ENCODE measurements at regions not wholly inside any gene's neighbourhood (a gene's known extent, or its start where the extent isn't known, plus 50 kb on each side); places are given as distances from the start of the nearest gene placed in this dataset.
A peak's percentile ranks its signal among the peaks of the same experiment; 100 is the strongest.

DNA sequence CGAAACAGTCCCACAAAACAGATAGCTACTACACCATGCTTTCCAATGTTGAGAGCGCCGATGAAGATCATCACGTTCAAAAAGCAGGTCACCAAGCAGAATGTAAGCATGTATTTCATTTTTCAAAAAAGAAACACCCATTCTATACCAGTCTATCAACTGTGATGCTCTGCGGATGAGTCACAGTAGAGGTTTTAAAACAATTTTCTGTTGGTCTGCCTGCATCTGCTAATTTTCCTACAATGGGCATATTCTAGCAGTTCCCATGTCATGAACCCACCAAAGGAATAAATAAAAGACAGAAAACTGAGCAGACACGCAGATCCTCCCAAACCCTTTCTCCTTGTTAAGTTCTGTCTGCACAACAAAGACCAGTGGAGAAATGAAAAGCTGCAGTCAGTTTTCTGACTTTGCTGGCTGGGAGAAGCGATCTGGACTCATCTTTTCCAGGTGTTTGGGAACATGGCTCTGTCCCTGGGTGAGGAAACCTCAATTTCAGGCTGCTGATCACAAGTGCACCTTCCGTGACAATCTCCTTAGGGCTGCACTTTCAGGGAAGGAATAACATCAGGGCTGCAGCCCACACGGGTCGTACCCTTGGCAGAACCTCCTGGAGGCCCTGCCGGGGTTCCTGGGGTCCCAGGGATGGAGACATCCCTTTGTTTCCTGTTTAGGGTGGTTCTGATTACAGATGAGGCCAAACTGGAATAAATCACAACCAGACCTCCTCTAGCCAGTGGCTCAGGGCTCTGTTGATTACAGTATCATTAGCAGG lies 200.1 kb downstream of the BMP7 start:
- TF ChIP-seq, protein P1, sequence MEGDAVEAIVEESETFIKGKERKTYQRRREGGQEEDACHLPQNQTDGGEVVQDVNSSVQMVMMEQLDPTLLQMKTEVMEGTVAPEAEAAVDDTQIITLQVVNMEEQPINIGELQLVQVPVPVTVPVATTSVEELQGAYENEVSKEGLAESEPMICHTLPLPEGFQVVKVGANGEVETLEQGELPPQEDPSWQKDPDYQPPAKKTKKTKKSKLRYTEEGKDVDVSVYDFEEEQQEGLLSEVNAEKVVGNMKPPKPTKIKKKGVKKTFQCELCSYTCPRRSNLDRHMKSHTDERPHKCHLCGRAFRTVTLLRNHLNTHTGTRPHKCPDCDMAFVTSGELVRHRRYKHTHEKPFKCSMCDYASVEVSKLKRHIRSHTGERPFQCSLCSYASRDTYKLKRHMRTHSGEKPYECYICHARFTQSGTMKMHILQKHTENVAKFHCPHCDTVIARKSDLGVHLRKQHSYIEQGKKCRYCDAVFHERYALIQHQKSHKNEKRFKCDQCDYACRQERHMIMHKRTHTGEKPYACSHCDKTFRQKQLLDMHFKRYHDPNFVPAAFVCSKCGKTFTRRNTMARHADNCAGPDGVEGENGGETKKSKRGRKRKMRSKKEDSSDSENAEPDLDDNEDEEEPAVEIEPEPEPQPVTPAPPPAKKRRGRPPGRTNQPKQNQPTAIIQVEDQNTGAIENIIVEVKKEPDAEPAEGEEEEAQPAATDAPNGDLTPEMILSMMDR (IDR thresholded peaks at IDR 0.05), result no peak
- Mint-ChIP-seq H3K9me3 (no peaks in the 10 kb centered on the region), H3K27ac (no peak overlapping the region), H3K36me3 (ENCODE audit: low read depth) (no peaks in the 10 kb centered on the region), H3K4me3 (no peak overlapping the region), H3K4me1 (peaks cover 49% of the 10 kb centered on the region), H3K27me3 (ENCODE audit: low read depth, poor library complexity) (peaks cover 42% of the 10 kb centered on the region)
- no peak for DNase-seq

GRCh38 chr20:57069442-57069841 lies 197.0 kb downstream of the BMP7 start:
- TF ChIP-seq, protein P1 (IDR thresholded peaks at IDR 0.05), result no peak
- H3K36me3 Mint-ChIP-seq (ENCODE audit: low read depth), result no peaks in the 10 kb centered on the region
- no peak overlapping the region for H3K27ac Mint-ChIP-seq
- H3K4me1 Mint-ChIP-seq, result peaks cover 66% of the 10 kb centered on the region
- H3K4me3 Mint-ChIP-seq, result peak overlapping the region; percentile 34
- no peak for DNase-seq
- H3K9me3 Mint-ChIP-seq, result no peaks in the 10 kb centered on the region
- peaks cover 32% of the 10 kb centered on the region for H3K27me3 Mint-ChIP-seq (ENCODE audit: low read depth, poor library complexity)

DNA sequence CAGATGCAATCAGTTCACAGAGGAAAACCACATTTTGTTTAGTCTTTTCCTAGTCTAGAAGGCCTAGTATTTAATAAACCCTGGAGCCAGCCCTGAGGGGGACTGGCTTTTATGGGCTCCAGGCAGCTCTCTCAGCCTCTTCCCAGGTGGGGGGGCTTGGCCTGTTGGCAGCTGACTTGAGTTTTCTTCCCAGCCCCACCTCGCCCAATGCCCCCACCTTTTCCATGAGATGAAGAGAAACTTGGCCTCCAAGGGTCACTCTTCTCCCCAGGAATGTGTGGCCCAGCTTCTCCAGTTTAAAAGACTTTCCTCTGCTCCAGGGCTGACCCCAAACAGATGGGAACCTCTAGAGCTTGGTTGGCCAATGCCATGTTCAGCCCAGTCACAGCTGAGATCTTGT lies 196.1 kb downstream of the BMP7 start:
- TF ChIP-seq, protein P1 (IDR thresholded peaks at IDR 0.05), result no peak
- Mint-ChIP-seq H3K4me3 (no peak overlapping the region), H3K27ac (no peak overlapping the region), H3K9me3 (peaks cover 5% of the 10 kb centered on the region), H3K27me3 (ENCODE audit: low read depth, poor library complexity) (peaks cover 26% of the 10 kb centered on the region), H3K4me1 (peaks cover 65% of the 10 kb centered on the region), H3K36me3 (ENCODE audit: low read depth) (no peaks in the 10 kb centered on the region)
- DNase-seq, result no peak

DNA sequence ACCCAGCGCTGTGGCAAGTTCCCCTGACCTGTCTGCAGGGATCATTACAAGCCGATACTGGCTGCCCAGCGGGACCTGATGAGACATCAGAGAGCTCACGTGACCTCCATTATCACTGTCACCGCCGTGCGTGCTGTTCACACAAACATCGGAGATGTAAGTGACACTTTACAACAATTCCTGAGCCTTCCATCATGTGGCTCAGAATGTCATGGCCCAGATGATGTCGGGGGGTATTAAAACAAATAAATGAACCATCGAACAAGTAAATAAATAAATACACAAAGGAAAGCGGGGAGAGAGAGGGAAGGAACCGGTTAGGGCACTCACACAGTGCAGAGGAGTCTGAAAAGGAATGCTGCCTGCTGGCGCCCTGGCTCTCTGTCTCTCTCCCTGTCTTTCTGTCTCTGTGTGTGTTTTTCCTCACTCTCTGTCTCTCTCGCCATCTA lies 195.1 kb downstream of the BMP7 start:
- Mint-ChIP-seq H3K4me3 (peak overlapping the region; percentile 82), H3K27me3 (ENCODE audit: low read depth, poor library complexity) (peaks cover 30% of the 10 kb centered on the region), H3K9me3 (peaks cover 9% of the 10 kb centered on the region), H3K36me3 (ENCODE audit: low read depth) (no peaks in the 10 kb centered on the region), H3K4me1 (peaks cover 55% of the 10 kb centered on the region), H3K27ac (no peak overlapping the region)
- TF ChIP-seq, protein P1 (IDR thresholded peaks at IDR 0.05), result no peak
- DNase-seq, result peak; percentile 38

DNA sequence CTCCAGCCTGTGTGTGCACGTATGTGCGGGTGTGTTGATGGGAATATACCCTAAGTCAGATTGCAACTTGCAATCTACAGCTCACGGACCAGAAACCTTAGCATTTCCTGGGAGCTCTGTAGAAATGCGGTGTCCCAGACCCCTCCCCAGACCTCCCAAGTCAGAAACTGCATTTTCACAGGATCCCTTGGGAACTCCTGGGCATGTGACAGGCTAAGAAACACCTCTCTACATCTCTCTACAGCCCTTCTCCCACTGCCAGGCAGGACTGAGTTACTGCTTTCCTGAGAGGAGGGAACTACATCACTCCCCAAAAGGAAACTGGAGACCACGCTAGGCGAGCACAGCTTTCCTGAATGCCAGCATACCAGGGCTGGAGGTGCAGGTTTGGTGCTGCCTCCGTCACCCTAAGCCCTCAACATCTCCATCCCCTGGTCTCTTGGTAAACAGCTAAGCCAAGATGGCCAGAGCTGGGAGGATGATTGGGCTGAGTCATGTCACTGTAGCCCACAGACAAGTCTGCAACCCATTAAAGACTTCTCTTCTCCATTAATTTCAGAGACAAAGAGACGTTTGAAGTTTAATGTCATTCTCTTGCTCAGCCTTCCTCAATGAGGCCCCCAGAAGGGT lies 194.4 kb downstream of the BMP7 start:
- H3K27me3 Mint-ChIP-seq (ENCODE audit: low read depth, poor library complexity), result peaks cover 33% of the 10 kb centered on the region
- TF ChIP-seq, protein P1 (IDR thresholded peaks at IDR 0.05), result no peak
- no peak overlapping the region for H3K27ac Mint-ChIP-seq
- H3K4me1 Mint-ChIP-seq, result peaks cover 48% of the 10 kb centered on the region
- peaks cover 16% of the 10 kb centered on the region for H3K9me3 Mint-ChIP-seq
- H3K36me3 Mint-ChIP-seq (ENCODE audit: low read depth), result no peaks in the 10 kb centered on the region
- DNase-seq, result no peak
- peak overlapping the region; percentile 82 for H3K4me3 Mint-ChIP-seq

All from nephron progenitor cell (in vitro differentiated cells).